Neural cell (in vitro differentiated cells): ENCODE measurements at regions not wholly inside any gene's neighbourhood (a gene's known extent, or its start where the extent isn't known, plus 50 kb on each side); places are given as distances from the start of the nearest gene placed in this dataset.

Experiments
- H2AFZ ChIP-seq: fragments of 200-600, 300-800 bp; sonication (generic), shearing (Covaris generic); 2 replicates; pipeline ENCODE4 v1.6.0; 2014; ENCODE audit warnings: low read depth, mild to moderate bottlenecking, antibody characterized with exemption, low read length, moderate library complexity
- H3F3A ChIP-seq: fragments of 200-600 bp; shearing (Covaris generic); 2 replicates; pipeline ENCODE4 v1.6.1; 2016; ENCODE audit warnings: mild to moderate bottlenecking, moderate library complexity, mixed read lengths, antibody characterized with exemption, low read length; ENCODE audit not compliant: insufficient read depth, poor library complexity, severe bottlenecking
- H3K27ac ChIP-seq: fragments of 200-600, 300-800 bp; sonication (generic), shearing (Covaris generic); 2 replicates; pipeline ENCODE4 v1.5.1; 2014; ENCODE audit warnings: mild to moderate bottlenecking, low read length, moderate library complexity
- H3K27me3 ChIP-seq: fragments of 300-800, 200-600 bp; sonication (generic), shearing (Covaris generic); 2 replicates; pipeline ENCODE4 v1.6.0; 2014; ENCODE audit warnings: mild to moderate bottlenecking, low read depth, low read length, moderate library complexity; ENCODE audit not compliant: insufficient read depth
- H3K36me3 ChIP-seq: fragments of 300-800, 200-600 bp; sonication (generic), shearing (Covaris generic); 2 replicates; pipeline ENCODE4 v1.5.1; 2014; ENCODE audit warnings: mild to moderate bottlenecking, antibody characterized with exemption, low read length, moderate library complexity; ENCODE audit not compliant: insufficient read depth
- H3K4me2 ChIP-seq: fragments of 300-800, 200-600 bp; sonication (generic), shearing (Covaris generic); 2 replicates; pipeline ENCODE4 v1.6.0; 2014; ENCODE audit warnings: mild to moderate bottlenecking, low read length
- H3K4me3 ChIP-seq: fragments of 300-800, 200-600 bp; sonication (generic), shearing (Covaris generic); 2 replicates; pipeline ENCODE4 v1.5.1; 2014; ENCODE audit warnings: mild to moderate bottlenecking, low read length, moderate library complexity
- H3K79me2 ChIP-seq: fragments of 200-600 bp; shearing (Covaris generic); replicated peaks from 2 replicates; pipeline ENCODE4 v1.6.0; 2014; ENCODE audit warnings: mild to moderate bottlenecking, low read length, moderate library complexity; ENCODE audit not compliant: insufficient read depth
- H3K9ac ChIP-seq: fragments of 300-800, 200-600 bp; sonication (generic), shearing (Covaris generic); 2 replicates; pipeline ENCODE4 v1.6.1; 2016; ENCODE audit warnings: mild to moderate bottlenecking, low read length, mixed read lengths
- H3K9me2 ChIP-seq: fragments of 200-600 bp; shearing (Covaris generic); 2 replicates; pipeline ENCODE4 v1.6.1; 2016; ENCODE audit warnings: mild to moderate bottlenecking, low read length, mixed read lengths; ENCODE audit not compliant: insufficient read depth
- H3K9me3 ChIP-seq: fragments of 200-600, 300-800 bp; sonication (generic), shearing (Covaris generic); 2 replicates; pipeline ENCODE4 v1.6.1; 2016; ENCODE audit warnings: mild to moderate bottlenecking, mixed run types, low read length, moderate library complexity, mixed read lengths
- H4K20me1 ChIP-seq: fragments of 200-600 bp; shearing (Covaris generic); 2 replicates; pipeline ENCODE4 v1.6.1; 2016; ENCODE audit warnings: mild to moderate bottlenecking, mixed run types; ENCODE audit not compliant: insufficient read depth
- CTCF ChIP-seq: fragments of 450-650 bp; IDR thresholded peaks from 2 replicates; pipeline ENCODE4 v1.5.1; 2014; ENCODE audit warnings: antibody characterized with exemption, mild to moderate bottlenecking, moderate library complexity; ENCODE audit not compliant: poor library complexity, severe bottlenecking
- EP300 ChIP-seq: fragments of 450-650 bp; conservative IDR thresholded peaks from 2 replicates; pipeline ENCODE4 v1.6.1; 2014; ENCODE audit warnings: antibody characterized with exemption, mild to moderate bottlenecking, moderate library complexity; ENCODE audit not compliant: poor library complexity, severe bottlenecking
- EZH2 ChIP-seq: fragments of 200-600, 300-800 bp; shearing (Covaris generic), sonication (generic); IDR thresholded peaks from 2 replicates; pipeline ENCODE4 v1.6.1; 2014; ENCODE audit warnings: antibody characterized with exemption, low read length, borderline replicate concordance, mild to moderate bottlenecking; ENCODE audit not compliant: insufficient read depth, poor library complexity, severe bottlenecking
- MXI1 ChIP-seq: fragments of 450-650 bp; conservative IDR thresholded peaks from 2 replicates; pipeline ENCODE4 v1.6.1; 2014; ENCODE audit warnings: antibody characterized with exemption, mild to moderate bottlenecking; ENCODE audit not compliant: poor library complexity, severe bottlenecking
- POLR2AphosphoS5 ChIP-seq: IDR thresholded peaks from 2 replicates; pipeline ENCODE4 v1.6.1; 2012
- RAD21 ChIP-seq: fragments of 450-650 bp; conservative IDR thresholded peaks from 2 replicates; pipeline ENCODE4 v1.6.1; 2014; ENCODE audit warnings: antibody characterized with exemption, mild to moderate bottlenecking, moderate library complexity
- REST ChIP-seq: IDR thresholded peaks from 2 replicates; pipeline ENCODE4 v1.6.1; 2012; ENCODE audit warnings: borderline replicate concordance
- SMC3 ChIP-seq: fragments of 450-650 bp; conservative IDR thresholded peaks from 2 replicates; pipeline ENCODE4 v1.6.1; 2014; ENCODE audit warnings: antibody characterized with exemption, mild to moderate bottlenecking, moderate library complexity; ENCODE audit not compliant: poor library complexity
- TAF1 ChIP-seq: IDR thresholded peaks from 2 replicates; pipeline ENCODE4 v1.6.1; 2012; ENCODE audit warnings: low read depth

GRCh38 chr5:174925586-174925985 lies 201.2 kb downstream of the MSX2 start:
- Histone ChIP-seq H3K4me2 (no peak overlapping the region), H3F3A (no peaks in the 10 kb centered on the region), H3K79me2 (no peaks in the 10 kb centered on the region), H2AFZ (no peak overlapping the region), H4K20me1 (no peaks in the 10 kb centered on the region), H3K9me2 (no peaks in the 10 kb centered on the region), H3K9ac (no peak overlapping the region), H3K27ac (no peak overlapping the region), H3K27me3 (no peaks in the 10 kb centered on the region), H3K4me3 (no peak overlapping the region), H3K36me3 (no peaks in the 10 kb centered on the region), H3K9me3 (no peaks in the 10 kb centered on the region)
- TF ChIP-seq EP300 (no peak), SMC3 (no peak), TAF1 (no peak), MXI1 (no peak), RAD21 (no peak), EZH2 (no peak), CTCF (no peak), POLR2AphosphoS5 (no peak)

- Histone ChIP-seq H3K9me3 (no peaks in the 10 kb centered on the region), H3K79me2 (no peaks in the 10 kb centered on the region), H3K4me2 (no peak overlapping the region), H3K9me2 (no peaks in the 10 kb centered on the region), H3K27ac (no peak overlapping the region), H3K9ac (no peak overlapping the region), H3K36me3 (no peaks in the 10 kb centered on the region), H3F3A (no peaks in the 10 kb centered on the region), H4K20me1 (no peaks in the 10 kb centered on the region), H2AFZ (no peak overlapping the region), H3K27me3 (no peaks in the 10 kb centered on the region), H3K4me3 (no peak overlapping the region)
- no peak for TF ChIP-seq REST
- TF ChIP-seq SMC3, result no peak
- no peak for TF ChIP-seq POLR2AphosphoS5
- TF ChIP-seq TAF1, result no peak
- TF ChIP-seq EZH2, result no peak
- TF ChIP-seq EP300, result no peak
- no peak for TF ChIP-seq MXI1
- TF ChIP-seq RAD21, result no peak
- no peak for TF ChIP-seq CTCF
Measured at GRCh38 chr5:174922955-174923354, 198.6 kb downstream of the MSX2 start.
